GM10248 (cell line): ENCODE measurements at regions not wholly inside any gene's neighbourhood (a gene's known extent, or its start where the extent isn't known, plus 50 kb on each side); places are given as distances from the start of the nearest gene placed in this dataset.

Source experiments
- CTCF ChIA-PET: fragments of 300-600 bp; sonication (Branson Sonifier 250); formaldehyde crosslinking; extraction: SDS; loops from one replicate; lab custom pipeline; 2021; ENCODE audit warnings: antibody characterized with exemption; lab: Yijun Ruan, JAX
- POLR2A ChIA-PET: fragments of 350-650 bp; sonication (Branson Sonifier 250); formaldehyde crosslinking; extraction: SDS; loops from one replicate; lab custom pipeline; 2020; ENCODE audit warnings: antibody characterized with exemption; lab: Yijun Ruan, JAX
- DNase-seq: peaks from one replicate; pipeline ENCODE4 v3.0.0; 2012; ENCODE audit errors: extremely low spot score
- TF ChIP-seq, protein P1 (sequence below): IDR thresholded peaks from 2 replicates; pipeline ENCODE4 v1.5.1; 2012; ENCODE audit warnings: mild to moderate bottlenecking, low read depth; ENCODE audit errors: extremely low read depth, missing control alignments, control extremely low read depth

DNA sequence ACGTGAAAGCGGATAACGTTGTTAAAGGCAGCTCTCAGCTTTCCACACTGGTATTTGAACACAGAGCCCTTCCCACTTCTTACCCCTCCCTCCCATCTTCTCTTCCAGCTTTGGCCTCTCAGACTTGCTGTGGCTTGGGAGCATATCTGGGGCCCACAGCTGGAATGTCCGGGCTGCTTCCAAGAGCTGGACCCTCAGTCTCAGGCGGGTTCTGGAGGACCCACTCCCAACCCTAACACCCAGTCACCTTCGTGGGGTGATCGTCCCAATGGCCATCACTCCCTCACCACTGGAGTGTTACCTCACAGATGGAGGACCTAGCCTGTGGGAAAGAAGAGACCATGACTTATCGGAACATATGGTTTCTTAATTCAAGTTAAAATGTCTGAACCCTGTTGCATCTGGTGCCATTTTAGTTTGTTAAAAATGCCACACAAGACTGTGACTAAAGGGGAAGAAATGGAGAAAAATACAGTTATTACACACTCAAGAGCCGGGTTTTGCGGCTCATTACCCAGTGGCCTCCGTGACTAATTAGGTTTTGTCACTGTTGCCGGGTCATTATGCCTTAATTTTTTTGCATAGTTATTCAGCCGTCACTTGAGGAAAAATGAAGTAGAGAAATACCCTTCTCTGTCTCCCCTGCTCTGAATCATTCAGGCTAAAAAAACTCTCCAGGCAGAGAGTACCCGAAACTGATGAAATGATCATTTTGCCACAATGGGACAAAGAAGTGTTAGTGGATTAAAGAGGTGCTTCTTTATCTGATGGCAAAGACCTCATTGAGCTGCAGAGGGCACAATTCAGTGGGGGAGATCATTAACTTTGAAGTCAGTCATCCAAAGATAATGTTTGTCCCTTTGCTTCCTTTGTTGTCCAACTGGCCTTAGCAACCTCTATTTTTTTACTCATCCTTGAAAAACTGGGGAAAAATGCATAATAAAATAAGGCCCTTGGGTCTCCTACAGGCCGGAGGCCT is 87.2 kb upstream of the HTATIP2 start:
- CTCF ChIA-PET: no interaction called here
- no peak for DNase-seq
- POLR2A ChIA-PET: no interaction called here
- TF ChIP-seq, protein P1, sequence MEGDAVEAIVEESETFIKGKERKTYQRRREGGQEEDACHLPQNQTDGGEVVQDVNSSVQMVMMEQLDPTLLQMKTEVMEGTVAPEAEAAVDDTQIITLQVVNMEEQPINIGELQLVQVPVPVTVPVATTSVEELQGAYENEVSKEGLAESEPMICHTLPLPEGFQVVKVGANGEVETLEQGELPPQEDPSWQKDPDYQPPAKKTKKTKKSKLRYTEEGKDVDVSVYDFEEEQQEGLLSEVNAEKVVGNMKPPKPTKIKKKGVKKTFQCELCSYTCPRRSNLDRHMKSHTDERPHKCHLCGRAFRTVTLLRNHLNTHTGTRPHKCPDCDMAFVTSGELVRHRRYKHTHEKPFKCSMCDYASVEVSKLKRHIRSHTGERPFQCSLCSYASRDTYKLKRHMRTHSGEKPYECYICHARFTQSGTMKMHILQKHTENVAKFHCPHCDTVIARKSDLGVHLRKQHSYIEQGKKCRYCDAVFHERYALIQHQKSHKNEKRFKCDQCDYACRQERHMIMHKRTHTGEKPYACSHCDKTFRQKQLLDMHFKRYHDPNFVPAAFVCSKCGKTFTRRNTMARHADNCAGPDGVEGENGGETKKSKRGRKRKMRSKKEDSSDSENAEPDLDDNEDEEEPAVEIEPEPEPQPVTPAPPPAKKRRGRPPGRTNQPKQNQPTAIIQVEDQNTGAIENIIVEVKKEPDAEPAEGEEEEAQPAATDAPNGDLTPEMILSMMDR: no peak

- CTCF ChIA-PET: interaction anchor here (1.0 kb wide), 1 partner anchor 10 kb away, joined by 3 read pairs; no protein-coding TSS in a partner anchor
- TF ChIP-seq, protein P1: no peak
- DNase-seq: no peak
- POLR2A ChIA-PET: no interaction called here
Measured at GRCh38 chr11:20274031-20274430, 89.5 kb upstream of the HTATIP2 start.

DNA sequence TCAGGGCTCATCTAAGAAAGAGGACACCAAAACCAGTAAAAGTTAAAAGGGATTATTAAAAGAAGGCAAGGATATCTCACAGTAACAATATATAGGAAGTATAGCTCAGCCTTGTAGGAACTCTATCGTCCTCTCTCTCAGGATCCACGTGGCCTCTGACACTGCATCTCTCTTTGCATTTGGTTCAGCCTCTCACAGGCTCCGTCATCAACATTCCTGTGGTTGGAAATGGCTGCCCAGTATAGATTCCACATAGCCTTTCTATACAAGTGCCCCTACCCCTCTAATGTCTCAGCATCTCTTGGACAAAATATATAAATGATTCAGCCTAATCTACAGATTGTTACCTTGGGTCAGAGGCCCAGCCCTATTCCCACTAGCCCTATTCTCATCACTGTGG is 101.3 kb upstream of the DBX1 start:
- POLR2A ChIA-PET: no interaction called here
- TF ChIP-seq, protein P1: no peak
- DNase-seq: no peak

GRCh38 chr11:20260307-20260706 is 100.0 kb upstream of the DBX1 start:
- CTCF ChIA-PET: interaction anchor here (2.2 kb wide), 1 partner anchor 11 kb away, joined by 6 read pairs; no protein-coding TSS in a partner anchor

More for the DNA sequence above, 101.3 kb upstream of the DBX1 start:
- CTCF ChIA-PET: interaction anchor here (1.3 kb wide), 1 partner anchor 10 kb away, joined by 3 read pairs; no protein-coding TSS in a partner anchor

GRCh38 chr11:20259506-20259905 is 99.2 kb upstream of the DBX1 start:
- ChIA-PET POLR2A (no interaction called here), CTCF (interaction anchor here (2.2 kb wide), 1 partner anchor 10 kb away, joined by 6 read pairs; no protein-coding TSS in a partner anchor)
- DNase-seq: no peak
- TF ChIP-seq, protein P1: no peak

More at GRCh38 chr11:20260307-20260706, 100.0 kb upstream of the DBX1 start:
- no peak for DNase-seq
- TF ChIP-seq, protein P1: no peak
- POLR2A ChIA-PET: no interaction called here

GRCh38 chr11:20258376-20258895 is 98.2 kb upstream of the DBX1 start:
- ChIA-PET CTCF (interaction anchor here (2.2 kb wide), 1 partner anchor 9 kb away, joined by 6 read pairs; no protein-coding TSS in a partner anchor), POLR2A (no interaction called here)
- TF ChIP-seq, protein P1: no peak
- DNase-seq: no peak
